ENCODE measurements at regions not wholly inside any gene's neighbourhood (a gene's known extent, or its start where the extent isn't known, plus 50 kb on each side); places are given as distances from the start of the nearest gene placed in this dataset.

DNA sequence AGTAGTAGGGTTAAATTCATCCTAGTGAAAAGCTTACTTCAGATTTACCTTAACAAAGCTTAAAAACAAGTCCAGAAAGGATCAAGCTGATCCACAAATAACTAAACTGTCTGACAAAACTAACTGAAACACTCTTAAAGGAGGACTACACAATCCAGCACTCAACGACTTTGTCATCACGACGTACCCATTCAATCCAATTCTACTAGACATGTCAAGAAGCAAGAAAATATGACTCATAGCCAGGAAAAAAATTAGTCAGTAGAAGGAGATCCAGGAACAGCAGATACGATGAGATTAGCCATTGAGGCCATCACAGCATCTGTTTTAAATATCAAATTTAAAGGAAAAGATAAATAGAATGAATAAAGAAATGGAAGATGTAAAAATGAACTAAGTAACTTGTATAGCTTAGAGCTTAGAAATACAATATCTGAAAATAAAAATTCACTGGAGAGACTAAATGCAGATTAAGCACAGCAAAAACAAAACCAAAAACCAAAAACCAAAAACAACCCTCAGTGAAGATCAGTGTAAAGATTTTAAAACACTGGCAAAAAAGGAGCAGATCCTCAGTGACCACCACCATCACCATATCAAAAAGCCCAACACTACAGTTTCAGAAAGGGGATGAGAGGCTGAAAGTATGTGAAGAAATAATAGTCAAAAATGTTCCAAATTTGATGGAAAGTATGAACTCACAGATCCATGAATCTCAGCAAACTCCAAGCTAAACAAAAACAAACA is 95.0 kb upstream of the CCND2 start:
- TF ChIP-seq, protein P1, sequence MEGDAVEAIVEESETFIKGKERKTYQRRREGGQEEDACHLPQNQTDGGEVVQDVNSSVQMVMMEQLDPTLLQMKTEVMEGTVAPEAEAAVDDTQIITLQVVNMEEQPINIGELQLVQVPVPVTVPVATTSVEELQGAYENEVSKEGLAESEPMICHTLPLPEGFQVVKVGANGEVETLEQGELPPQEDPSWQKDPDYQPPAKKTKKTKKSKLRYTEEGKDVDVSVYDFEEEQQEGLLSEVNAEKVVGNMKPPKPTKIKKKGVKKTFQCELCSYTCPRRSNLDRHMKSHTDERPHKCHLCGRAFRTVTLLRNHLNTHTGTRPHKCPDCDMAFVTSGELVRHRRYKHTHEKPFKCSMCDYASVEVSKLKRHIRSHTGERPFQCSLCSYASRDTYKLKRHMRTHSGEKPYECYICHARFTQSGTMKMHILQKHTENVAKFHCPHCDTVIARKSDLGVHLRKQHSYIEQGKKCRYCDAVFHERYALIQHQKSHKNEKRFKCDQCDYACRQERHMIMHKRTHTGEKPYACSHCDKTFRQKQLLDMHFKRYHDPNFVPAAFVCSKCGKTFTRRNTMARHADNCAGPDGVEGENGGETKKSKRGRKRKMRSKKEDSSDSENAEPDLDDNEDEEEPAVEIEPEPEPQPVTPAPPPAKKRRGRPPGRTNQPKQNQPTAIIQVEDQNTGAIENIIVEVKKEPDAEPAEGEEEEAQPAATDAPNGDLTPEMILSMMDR (IDR thresholded peaks at IDR 0.05; ENCODE audit: control insufficient read depth, insufficient read depth, low read depth, low read length, missing control alignments) = no peak
- no peak overlapping the region for H3K4me3 ChIP-seq (ENCODE audit: control insufficient read depth, low read depth, low read length)
- DNase-seq (ENCODE audit: low read depth) = no peak

- no peak for DNase-seq (ENCODE audit: low read depth)
- TF ChIP-seq, protein P1 (IDR thresholded peaks at IDR 0.05; ENCODE audit: control insufficient read depth, insufficient read depth, low read depth, low read length, missing control alignments) = no peak
- H3K4me3 ChIP-seq (ENCODE audit: control insufficient read depth, low read depth, low read length) = no peak overlapping the region
These were observed 96.3 kb upstream of the CCND2 start for GRCh38 chr12:4177262-4177661.

GRCh38 chr12:4176168-4176567 is 97.4 kb upstream of the CCND2 start:
- TF ChIP-seq, protein P1 (IDR thresholded peaks at IDR 0.05; ENCODE audit: control insufficient read depth, insufficient read depth, low read depth, low read length, missing control alignments) = no peak
- no peak overlapping the region for H3K4me3 ChIP-seq (ENCODE audit: control insufficient read depth, low read depth, low read length)
- DNase-seq (ENCODE audit: low read depth) = no peak

DNA sequence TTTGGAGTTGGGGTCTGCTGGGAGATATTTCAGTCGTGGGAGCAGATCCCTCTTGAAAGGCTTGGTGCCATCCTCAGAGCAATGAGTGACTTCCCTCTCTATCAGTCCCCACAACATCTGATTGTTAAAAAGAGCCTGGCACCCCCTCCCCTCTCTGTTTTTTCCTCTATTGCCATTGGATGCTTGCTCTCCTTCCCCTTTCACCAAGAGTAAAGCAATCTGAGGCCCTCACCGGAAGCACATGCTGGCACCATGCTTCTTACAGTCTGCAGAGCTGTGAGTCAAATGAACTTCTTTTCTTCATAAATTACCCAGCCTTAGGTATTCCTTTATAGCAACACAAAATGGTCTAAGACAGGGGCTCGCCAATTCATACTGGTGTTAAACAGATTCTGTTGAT is 99.1 kb upstream of the CCND2 start:
- TF ChIP-seq, protein P1 (IDR thresholded peaks at IDR 0.05; ENCODE audit: control insufficient read depth, insufficient read depth, low read depth, low read length, missing control alignments) = no peak
- no peak overlapping the region for H3K4me3 ChIP-seq (ENCODE audit: control insufficient read depth, low read depth, low read length)
- no peak for DNase-seq (ENCODE audit: low read depth)

DNA sequence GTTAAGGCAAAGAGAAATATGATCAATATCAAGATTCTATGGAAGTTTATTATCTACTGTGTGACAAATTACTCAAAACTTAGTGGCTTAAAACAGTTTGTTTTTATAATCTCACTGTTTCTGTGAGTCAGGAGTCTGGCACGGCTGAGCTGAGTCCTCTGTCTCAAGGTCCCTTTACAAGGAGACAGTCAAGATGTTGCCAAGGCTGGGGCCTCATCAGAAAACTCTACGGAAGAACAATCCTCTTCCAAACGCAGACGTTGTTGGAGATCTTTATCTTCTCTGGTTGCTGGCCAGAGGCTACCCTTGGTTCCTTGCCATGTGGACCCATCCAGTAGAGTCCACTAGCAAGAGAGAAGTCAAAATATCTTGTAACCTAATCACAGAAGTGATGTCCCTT is 100.6 kb upstream of the CCND2 start:
- TF ChIP-seq, protein P1 (IDR thresholded peaks at IDR 0.05; ENCODE audit: control insufficient read depth, insufficient read depth, low read depth, low read length, missing control alignments) = no peak
- DNase-seq (ENCODE audit: low read depth) = no peak

GRCh38 chr12:4171742-4172141 is 101.8 kb upstream of the CCND2 start:
- TF ChIP-seq, protein P1 (IDR thresholded peaks at IDR 0.05; ENCODE audit: control insufficient read depth, insufficient read depth, low read depth, low read length, missing control alignments) = no peak
- no peak overlapping the region for H3K4me3 ChIP-seq (ENCODE audit: control insufficient read depth, low read depth, low read length)
- no peak for DNase-seq (ENCODE audit: low read depth)

More for the DNA sequence above, 100.6 kb upstream of the CCND2 start:
- H3K4me3 ChIP-seq (ENCODE audit: control insufficient read depth, low read depth, low read length) = no peak overlapping the region
